ENCODE measurements at regions not wholly inside any gene's neighbourhood (a gene's known extent, or its start where the extent isn't known, plus 50 kb on each side); places are given as distances from the start of the nearest gene placed in this dataset.
"Not testable (repeated sequence)": the region's sequence is repeated elsewhere in the genome, so short reads cannot be mapped to it uniquely, and the experiment has no call there.

DNA sequence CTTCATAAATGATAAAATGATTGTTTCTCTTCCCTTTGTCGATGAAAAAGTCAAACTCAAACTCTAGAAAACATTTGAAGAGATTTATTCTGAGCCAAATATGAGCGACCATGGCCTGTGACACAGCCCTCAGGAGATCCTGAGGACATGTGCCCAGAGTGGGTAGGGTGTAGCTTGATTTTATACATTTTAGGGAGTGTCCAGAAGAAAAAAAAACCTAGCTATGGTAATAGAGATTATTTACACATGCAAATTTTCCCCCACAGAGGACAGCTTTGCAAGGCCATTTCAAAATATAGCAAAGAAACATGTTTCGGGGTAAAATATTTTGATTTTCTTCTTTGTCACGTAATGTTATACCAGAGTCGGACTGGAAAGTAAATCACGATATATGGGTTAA, 92.4 kb upstream of the TRIB2 start:
- Histone ChIP-seq H3K27ac (ENCODE audit: low read length) (no peak overlapping the region), H3K36me3 (ENCODE audit: control insufficient read depth in 2 of 2, insufficient read depth in 2 of 2, low read length in 2 of 2) (no peaks in the 10 kb centered on the region), H3K4me3 (ENCODE audit: low read length in 2 of 2) (no peak overlapping the region)

GRCh38 chr2:12624905-12625598, 91.7 kb upstream of the TRIB2 start:
- Histone ChIP-seq H3K4me3 (ENCODE audit: low read length in 2 of 2) (no peak overlapping the region), H3K36me3 (ENCODE audit: control insufficient read depth in 2 of 2, insufficient read depth in 2 of 2, low read length in 2 of 2) (no peaks in the 10 kb centered on the region), H3K9me3 (ENCODE audit: control insufficient read depth in 2 of 2, low read length in 2 of 2) (no peaks in the 10 kb centered on the region), H3K27ac (ENCODE audit: low read length) (no peak overlapping the region), H3K27me3 (ENCODE audit: control insufficient read depth in 1 of 2, insufficient read depth in 2 of 2, low read length in 2 of 2) (no peaks in the 10 kb centered on the region), H3K9ac (ENCODE audit: low read length in 2 of 2) (no peak overlapping the region), H3K4me1 (ENCODE audit: control insufficient read depth, insufficient read depth, low read length) (peaks cover 3% of the 10 kb centered on the region)

More for the DNA sequence above, 92.4 kb upstream of the TRIB2 start:
- Histone ChIP-seq H3K9ac (ENCODE audit: low read length in 2 of 2) (no peak overlapping the region), H3K9me3 (ENCODE audit: control insufficient read depth in 2 of 2, low read length in 2 of 2) (no peaks in the 10 kb centered on the region), H3K27me3 (ENCODE audit: control insufficient read depth in 1 of 2, insufficient read depth in 2 of 2, low read length in 2 of 2) (no peaks in the 10 kb centered on the region), H3K4me1 (ENCODE audit: control insufficient read depth, insufficient read depth, low read length) (peaks cover 6% of the 10 kb centered on the region)

- not testable (repeated sequence) for H3K4me1 ChIP-seq (ENCODE audit: control insufficient read depth, insufficient read depth, low read length); H3K4me3 ChIP-seq (ENCODE audit: low read length in 2 of 2); H3K27me3 ChIP-seq (ENCODE audit: control insufficient read depth in 1 of 2, insufficient read depth in 2 of 2, low read length in 2 of 2); H3K9ac ChIP-seq (ENCODE audit: low read length in 2 of 2); H3K9me3 ChIP-seq (ENCODE audit: control insufficient read depth in 2 of 2, low read length in 2 of 2); H3K36me3 ChIP-seq (ENCODE audit: control insufficient read depth in 2 of 2, insufficient read depth in 2 of 2, low read length in 2 of 2); H3K27ac ChIP-seq (ENCODE audit: low read length)
Observed at GRCh38 chr2:12628541-12628940, 88.2 kb upstream of the TRIB2 start.

DNA sequence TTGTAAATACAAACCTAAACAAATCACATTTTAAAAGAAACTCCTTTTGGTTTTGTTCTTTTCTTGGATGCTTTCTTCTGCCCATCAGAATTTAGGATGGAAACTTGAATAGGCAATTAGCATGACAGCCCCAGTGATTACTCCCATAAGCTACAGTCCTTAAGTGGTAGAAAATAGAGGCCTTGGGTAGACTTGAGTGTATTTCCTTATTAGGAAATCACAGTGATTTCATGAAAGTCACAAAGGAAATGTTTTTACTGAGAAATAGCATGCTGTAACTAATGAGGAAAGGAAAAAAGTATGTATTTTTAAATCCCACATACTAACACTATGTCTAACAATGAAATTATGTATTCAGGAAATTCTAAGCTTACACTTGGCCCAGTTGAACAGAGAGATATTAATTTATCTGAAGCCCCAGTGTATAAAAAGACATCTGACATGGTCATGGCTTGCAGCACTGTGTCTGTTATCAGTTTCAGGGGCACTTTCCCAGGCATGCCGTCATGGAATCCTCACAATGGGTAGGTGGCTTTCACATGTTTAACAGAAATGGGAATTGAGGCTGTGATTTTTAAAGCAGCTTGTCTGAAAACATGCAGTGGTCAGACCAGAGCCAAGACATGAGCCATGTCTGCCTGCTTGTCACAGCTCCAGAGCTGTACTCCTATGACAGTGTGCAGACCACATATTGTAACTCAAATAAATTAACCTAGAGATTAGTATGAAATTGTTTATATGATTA, 79.7 kb upstream of the TRIB2 start:
- Histone ChIP-seq H3K9ac (ENCODE audit: low read length in 2 of 2) (no peak overlapping the region), H3K27me3 (ENCODE audit: control insufficient read depth in 1 of 2, insufficient read depth in 2 of 2, low read length in 2 of 2) (no peaks in the 10 kb centered on the region), H3K9me3 (ENCODE audit: control insufficient read depth in 2 of 2, low read length in 2 of 2) (no peaks in the 10 kb centered on the region), H3K4me1 (ENCODE audit: control insufficient read depth, insufficient read depth, low read length) (peaks cover 3% of the 10 kb centered on the region), H3K36me3 (ENCODE audit: control insufficient read depth in 2 of 2, insufficient read depth in 2 of 2, low read length in 2 of 2) (no peaks in the 10 kb centered on the region), H3K4me3 (ENCODE audit: low read length in 2 of 2) (no peak overlapping the region), H3K27ac (ENCODE audit: low read length) (no peak overlapping the region)

GRCh38 chr2:12637754-12638153, 79.0 kb upstream of the TRIB2 start:
- H3K4me1 ChIP-seq (ENCODE audit: control insufficient read depth, insufficient read depth, low read length), result peaks cover 3% of the 10 kb centered on the region
- no peaks in the 10 kb centered on the region for H3K27me3 ChIP-seq (ENCODE audit: control insufficient read depth in 1 of 2, insufficient read depth in 2 of 2, low read length in 2 of 2)
- no peaks in the 10 kb centered on the region for H3K36me3 ChIP-seq (ENCODE audit: control insufficient read depth in 2 of 2, insufficient read depth in 2 of 2, low read length in 2 of 2)
- H3K27ac ChIP-seq (ENCODE audit: low read length), result no peak overlapping the region
- H3K9me3 ChIP-seq (ENCODE audit: control insufficient read depth in 2 of 2, low read length in 2 of 2), result no peaks in the 10 kb centered on the region
- H3K4me3 ChIP-seq (ENCODE audit: low read length in 2 of 2), result no peak overlapping the region
- H3K9ac ChIP-seq (ENCODE audit: low read length in 2 of 2), result no peak overlapping the region

DNA sequence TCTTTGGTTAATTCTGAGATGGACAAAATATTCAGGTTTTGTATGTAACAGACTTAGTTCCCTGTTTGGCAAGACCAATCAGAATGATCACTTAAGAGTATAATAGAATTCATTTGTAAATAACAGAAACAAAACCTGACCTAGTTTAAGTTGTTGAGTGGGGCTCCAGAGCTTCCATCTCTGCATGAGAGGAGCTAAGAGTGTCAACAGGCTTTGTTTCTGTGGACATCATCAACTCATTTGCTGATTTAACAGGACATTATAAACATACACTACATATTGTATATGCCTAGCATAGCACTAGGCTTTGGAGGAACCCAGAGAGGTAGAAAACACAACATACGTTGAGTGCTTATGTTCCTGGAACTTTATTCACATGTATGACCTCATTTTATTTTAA, 75.3 kb upstream of the TRIB2 start:
- H3K9me3 ChIP-seq (ENCODE audit: control insufficient read depth in 2 of 2, low read length in 2 of 2), result no peaks in the 10 kb centered on the region
- no peak overlapping the region for H3K27ac ChIP-seq (ENCODE audit: low read length)

GRCh38 chr2:12642332-12642731, 74.4 kb upstream of the TRIB2 start:
- Histone ChIP-seq H3K27ac (ENCODE audit: low read length) (no peak overlapping the region), H3K4me1 (ENCODE audit: control insufficient read depth, insufficient read depth, low read length) (no peaks in the 10 kb centered on the region), H3K9ac (ENCODE audit: low read length in 2 of 2) (no peak overlapping the region), H3K36me3 (ENCODE audit: control insufficient read depth in 2 of 2, insufficient read depth in 2 of 2, low read length in 2 of 2) (no peaks in the 10 kb centered on the region), H3K4me3 (ENCODE audit: low read length in 2 of 2) (no peak overlapping the region), H3K9me3 (ENCODE audit: control insufficient read depth in 2 of 2, low read length in 2 of 2) (no peaks in the 10 kb centered on the region), H3K27me3 (ENCODE audit: control insufficient read depth in 1 of 2, insufficient read depth in 2 of 2, low read length in 2 of 2) (no peaks in the 10 kb centered on the region)

More for the DNA sequence above, 75.3 kb upstream of the TRIB2 start:
- H3K27me3 ChIP-seq (ENCODE audit: control insufficient read depth in 1 of 2, insufficient read depth in 2 of 2, low read length in 2 of 2), result no peaks in the 10 kb centered on the region
- no peak overlapping the region for H3K4me3 ChIP-seq (ENCODE audit: low read length in 2 of 2)
- no peaks in the 10 kb centered on the region for H3K36me3 ChIP-seq (ENCODE audit: control insufficient read depth in 2 of 2, insufficient read depth in 2 of 2, low read length in 2 of 2)
- no peak overlapping the region for H3K9ac ChIP-seq (ENCODE audit: low read length in 2 of 2)
- peaks cover 3% of the 10 kb centered on the region for H3K4me1 ChIP-seq (ENCODE audit: control insufficient read depth, insufficient read depth, low read length)

DNA sequence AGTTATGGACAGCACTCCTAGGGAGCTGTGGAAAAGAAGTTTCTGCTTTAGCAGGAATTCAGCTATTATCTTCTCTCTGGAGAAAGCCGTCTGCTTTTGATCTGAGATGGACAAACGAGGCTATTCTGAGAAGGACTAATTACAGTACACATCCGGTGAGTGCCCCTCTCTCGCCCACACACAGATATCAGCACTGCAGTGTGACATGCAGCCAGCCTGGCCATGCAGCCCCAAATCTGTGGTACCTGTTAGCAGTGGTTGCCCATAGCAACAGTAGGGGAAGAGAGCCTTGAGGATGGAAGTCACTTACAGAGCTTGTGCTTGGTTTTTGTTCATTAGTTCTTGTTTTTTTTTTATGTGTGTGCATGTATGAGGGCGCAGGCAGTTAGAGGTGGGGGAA, 73.9 kb upstream of the TRIB2 start:
- no peaks in the 10 kb centered on the region for H3K36me3 ChIP-seq (ENCODE audit: control insufficient read depth in 2 of 2, insufficient read depth in 2 of 2, low read length in 2 of 2)
- no peaks in the 10 kb centered on the region for H3K27me3 ChIP-seq (ENCODE audit: control insufficient read depth in 1 of 2, insufficient read depth in 2 of 2, low read length in 2 of 2)
- no peak overlapping the region for H3K4me3 ChIP-seq (ENCODE audit: low read length in 2 of 2)
- no peak overlapping the region for H3K27ac ChIP-seq (ENCODE audit: low read length)
- H3K9me3 ChIP-seq (ENCODE audit: control insufficient read depth in 2 of 2, low read length in 2 of 2), result no peaks in the 10 kb centered on the region
- no peak overlapping the region for H3K9ac ChIP-seq (ENCODE audit: low read length in 2 of 2)
- H3K4me1 ChIP-seq (ENCODE audit: control insufficient read depth, insufficient read depth, low read length), result no peaks in the 10 kb centered on the region

DNA sequence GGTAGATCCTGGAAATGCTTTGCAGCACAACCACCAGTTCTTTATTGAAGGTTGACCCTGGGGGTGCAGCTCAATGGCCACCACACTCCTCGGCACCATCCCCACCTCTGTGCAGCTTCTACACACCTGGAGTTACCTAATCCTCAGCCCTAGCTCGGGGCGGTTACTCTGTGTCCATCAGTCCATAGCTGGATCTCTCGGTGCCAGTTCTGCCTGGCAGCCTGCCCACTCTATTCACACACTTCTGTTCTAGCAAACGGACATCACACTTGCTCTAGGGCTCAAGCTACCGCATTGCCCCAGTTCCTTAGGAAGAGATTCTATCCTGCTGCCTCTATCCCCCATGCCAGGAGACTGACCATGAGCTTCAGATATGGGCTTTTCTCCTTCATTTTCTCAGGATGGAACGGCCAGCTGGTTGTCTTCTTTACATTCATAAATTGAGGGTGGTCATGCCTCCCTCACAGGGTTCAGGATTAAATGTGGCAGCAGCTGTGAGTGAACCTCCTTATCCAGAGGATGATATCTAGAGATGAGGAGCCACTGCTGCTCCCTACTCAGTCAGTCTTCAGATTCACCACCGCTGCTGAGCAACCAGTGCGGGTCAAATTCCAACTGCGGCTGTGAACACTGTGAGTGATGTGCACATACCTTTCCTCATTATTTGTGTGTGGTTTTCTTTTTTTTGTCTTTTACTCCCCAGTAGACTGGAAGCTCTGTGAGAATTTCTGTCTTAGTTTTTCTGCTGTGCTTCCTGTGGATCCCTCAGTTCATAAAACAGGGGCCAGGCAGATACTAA, 66.9 kb upstream of the TRIB2 start:
- Histone ChIP-seq H3K9me3 (ENCODE audit: control insufficient read depth in 2 of 2, low read length in 2 of 2) (no peaks in the 10 kb centered on the region), H3K4me3 (ENCODE audit: low read length in 2 of 2) (no peak overlapping the region), H3K27me3 (ENCODE audit: control insufficient read depth in 1 of 2, insufficient read depth in 2 of 2, low read length in 2 of 2) (peaks cover 0 to 2% of the 10 kb centered on the region in 2 donors), H3K4me1 (ENCODE audit: control insufficient read depth, insufficient read depth, low read length) (peaks cover 3% of the 10 kb centered on the region), H3K27ac (ENCODE audit: low read length) (no peak overlapping the region), H3K9ac (ENCODE audit: low read length in 2 of 2) (no peak overlapping the region), H3K36me3 (ENCODE audit: control insufficient read depth in 2 of 2, insufficient read depth in 2 of 2, low read length in 2 of 2) (no peaks in the 10 kb centered on the region)

DNA sequence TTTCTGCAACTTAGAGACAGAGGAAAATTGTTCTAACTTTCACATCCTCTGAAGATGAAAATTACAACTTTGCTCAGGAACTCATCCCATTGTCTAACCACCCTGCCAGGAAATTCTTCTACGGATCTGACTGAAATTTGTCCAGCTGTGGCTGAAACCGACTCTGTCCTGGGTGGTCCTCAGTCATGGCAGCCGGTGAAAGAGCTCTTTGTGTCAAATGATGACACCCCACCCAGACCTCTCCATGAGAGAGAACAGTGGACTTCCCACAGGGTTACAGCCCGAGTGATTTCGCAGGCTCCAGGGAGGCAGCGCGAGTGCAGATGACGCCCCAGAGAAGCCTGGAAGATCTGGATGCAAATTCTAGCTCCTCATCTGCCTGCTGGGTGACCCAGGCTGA, 65.1 kb upstream of the TRIB2 start:
- Histone ChIP-seq H3K9me3 (ENCODE audit: control insufficient read depth in 2 of 2, low read length in 2 of 2) (no peaks in the 10 kb centered on the region), H3K36me3 (ENCODE audit: control insufficient read depth in 2 of 2, insufficient read depth in 2 of 2, low read length in 2 of 2) (no peaks in the 10 kb centered on the region), H3K4me1 (ENCODE audit: control insufficient read depth, insufficient read depth, low read length) (peaks cover 3% of the 10 kb centered on the region), H3K4me3 (ENCODE audit: low read length in 2 of 2) (no peak overlapping the region), H3K27ac (ENCODE audit: low read length) (no peak overlapping the region), H3K9ac (ENCODE audit: low read length in 2 of 2) (no peak overlapping the region), H3K27me3 (ENCODE audit: control insufficient read depth in 1 of 2, insufficient read depth in 2 of 2, low read length in 2 of 2) (peaks cover 0 to 2% of the 10 kb centered on the region in 2 donors)

Data from stomach smooth muscle (tissue), 2 donors.